ENCODE measurements at regions not wholly inside any gene's neighbourhood (a gene's known extent, or its start where the extent isn't known, plus 50 kb on each side); places are given as distances from the start of the nearest gene placed in this dataset.

GRCh38 chr9:129361196-129361595, 183.1 kb upstream of the IER5L start:
- TF ChIP-seq POLR2A (IDR thresholded peaks at IDR 0.05; ENCODE audit: low read depth) (no peak), CTCF (IDR thresholded peaks at IDR 0.05) (no peak), POLR2AphosphoS5 (IDR thresholded peaks at IDR 0.05) (no peak), EP300 (IDR thresholded peaks at IDR 0.05) (no peak)

Measured in esophagus muscularis mucosa (tissue), 4 donors.